ENCODE measurements at regions not wholly inside any gene's neighbourhood (a gene's known extent, or its start where the extent isn't known, plus 50 kb on each side); places are given as distances from the start of the nearest gene placed in this dataset.

DNA sequence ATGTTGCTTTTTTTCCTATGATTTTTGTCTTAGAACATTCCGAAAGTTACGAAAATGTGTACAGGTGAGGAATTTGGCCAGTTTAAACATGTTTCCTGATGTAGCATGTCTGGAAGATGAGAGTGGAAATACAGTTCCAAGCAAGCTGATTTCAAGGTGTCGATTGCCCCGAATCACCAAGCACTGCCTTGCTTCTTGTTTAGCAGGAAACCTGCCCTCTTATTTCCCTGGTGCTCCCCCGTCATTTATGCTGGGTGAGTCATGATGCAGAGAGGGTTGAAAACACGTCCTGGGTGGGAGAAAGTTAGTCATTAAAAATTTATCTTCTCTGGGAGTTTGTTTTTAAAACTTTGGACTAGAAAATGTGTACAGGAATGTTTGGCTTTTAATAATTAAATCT lies 608.6 kb upstream of the EEF2KMT start:
- intact Hi-C loops (cut with micrococcal nuclease): no loop called here
- Mint-ChIP-seq H3K36me3 (ENCODE audit: low read depth) (no peaks in the 10 kb centered on the region), H3K4me1 (ENCODE audit: low read depth) (no peaks in the 10 kb centered on the region), H3K9me3 (peaks cover 38% of the 10 kb centered on the region), H3K27me3 (ENCODE audit: insufficient read depth) (no peaks in the 10 kb centered on the region), H3K4me3 (no peak overlapping the region), H3K27ac (no peak overlapping the region)
- no peak for DNase-seq (ENCODE audit: low spot score)

DNA sequence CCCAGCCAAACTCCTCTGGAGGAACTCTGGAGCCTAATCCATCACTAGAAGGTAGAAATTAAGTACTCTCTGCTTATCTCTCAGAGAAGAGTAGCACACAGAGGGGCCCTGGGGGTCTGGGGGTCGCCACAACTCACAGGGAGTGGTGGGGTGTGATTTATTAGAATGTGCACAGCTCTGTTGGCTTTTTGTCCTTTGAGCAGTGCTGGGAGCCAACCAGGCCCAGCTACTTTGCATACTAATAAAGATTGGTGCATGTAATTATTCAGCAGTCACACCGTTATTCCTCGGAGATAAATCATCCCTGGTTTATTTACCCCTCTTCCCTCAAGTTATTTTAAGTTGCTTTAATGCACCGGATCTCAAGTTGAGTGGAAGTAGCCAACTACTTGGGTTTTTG lies 606.7 kb upstream of the EEF2KMT start:
- Mint-ChIP-seq H3K4me3 (no peak overlapping the region), H3K27me3 (ENCODE audit: insufficient read depth) (no peaks in the 10 kb centered on the region), H3K27ac (no peak overlapping the region), H3K4me1 (ENCODE audit: low read depth) (no peaks in the 10 kb centered on the region), H3K36me3 (ENCODE audit: low read depth) (no peaks in the 10 kb centered on the region), H3K9me3 (peaks cover 35% of the 10 kb centered on the region)
- DNase-seq (ENCODE audit: low spot score): no peak
- intact Hi-C loops (cut with micrococcal nuclease): no loop called here

- H3K27ac Mint-ChIP-seq: no peak overlapping the region
- no peak overlapping the region for H3K4me3 Mint-ChIP-seq
- no peak for DNase-seq (ENCODE audit: low spot score)
- intact Hi-C loops (cut with micrococcal nuclease): no loop called here
- H3K36me3 Mint-ChIP-seq (ENCODE audit: low read depth): no peaks in the 10 kb centered on the region
- H3K4me1 Mint-ChIP-seq (ENCODE audit: low read depth): no peaks in the 10 kb centered on the region
- H3K9me3 Mint-ChIP-seq: peaks cover 6% of the 10 kb centered on the region
- no peaks in the 10 kb centered on the region for H3K27me3 Mint-ChIP-seq (ENCODE audit: insufficient read depth)
Measured at GRCh38 chr16:5693426-5693825, 595.8 kb upstream of the EEF2KMT start.

- Mint-ChIP-seq H3K4me1 (ENCODE audit: low read depth) (no peaks in the 10 kb centered on the region), H3K9me3 (peaks cover 16% of the 10 kb centered on the region)
Measured at GRCh38 chr16:5681966-5682365, 584.4 kb upstream of the EEF2KMT start.

DNA sequence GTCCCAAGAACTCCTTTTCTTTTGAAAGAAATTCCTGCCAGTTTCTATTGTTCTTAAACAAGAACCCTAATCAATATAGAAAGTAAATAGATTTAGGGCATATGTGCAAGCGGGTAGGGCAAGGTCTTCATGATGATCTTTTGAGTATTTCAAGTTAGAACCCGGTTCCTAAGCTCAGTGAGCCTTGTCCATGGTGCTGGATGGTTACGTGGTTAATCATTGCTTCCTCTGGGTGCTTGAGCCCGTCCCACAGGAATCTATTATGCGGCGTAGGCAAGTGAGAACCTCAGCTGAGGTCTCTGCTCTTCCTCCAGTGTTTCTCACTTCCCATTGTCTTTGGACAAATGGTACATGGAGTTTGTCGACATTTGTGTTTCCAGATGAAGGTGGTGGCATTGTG lies 580.8 kb upstream of the EEF2KMT start:
- Mint-ChIP-seq H3K4me1 (ENCODE audit: low read depth) (no peaks in the 10 kb centered on the region), H3K9me3 (peaks cover 16% of the 10 kb centered on the region), H3K27ac (no peak overlapping the region), H3K27me3 (ENCODE audit: insufficient read depth) (no peaks in the 10 kb centered on the region), H3K4me3 (no peak overlapping the region), H3K36me3 (ENCODE audit: low read depth) (no peaks in the 10 kb centered on the region)
- no peak for DNase-seq (ENCODE audit: low spot score)
- intact Hi-C loops (cut with micrococcal nuclease): no loop called here

More at GRCh38 chr16:5681966-5682365, 584.4 kb upstream of the EEF2KMT start:
- Mint-ChIP-seq H3K4me3 (no peak overlapping the region), H3K36me3 (ENCODE audit: low read depth) (no peaks in the 10 kb centered on the region), H3K27me3 (ENCODE audit: insufficient read depth) (no peaks in the 10 kb centered on the region), H3K27ac (no peak overlapping the region)
- no peak for DNase-seq (ENCODE audit: low spot score)
- intact Hi-C loops (cut with micrococcal nuclease): no loop called here

GRCh38 chr16:5671421-5671820 lies 573.8 kb upstream of the EEF2KMT start:
- intact Hi-C loops (cut with micrococcal nuclease): no loop called here
- Mint-ChIP-seq H3K27me3 (ENCODE audit: insufficient read depth) (no peaks in the 10 kb centered on the region), H3K9me3 (no peaks in the 10 kb centered on the region), H3K4me1 (ENCODE audit: low read depth) (no peaks in the 10 kb centered on the region), H3K27ac (no peak overlapping the region), H3K36me3 (ENCODE audit: low read depth) (no peaks in the 10 kb centered on the region), H3K4me3 (no peak overlapping the region)
- DNase-seq (ENCODE audit: low spot score): no peak

DNA sequence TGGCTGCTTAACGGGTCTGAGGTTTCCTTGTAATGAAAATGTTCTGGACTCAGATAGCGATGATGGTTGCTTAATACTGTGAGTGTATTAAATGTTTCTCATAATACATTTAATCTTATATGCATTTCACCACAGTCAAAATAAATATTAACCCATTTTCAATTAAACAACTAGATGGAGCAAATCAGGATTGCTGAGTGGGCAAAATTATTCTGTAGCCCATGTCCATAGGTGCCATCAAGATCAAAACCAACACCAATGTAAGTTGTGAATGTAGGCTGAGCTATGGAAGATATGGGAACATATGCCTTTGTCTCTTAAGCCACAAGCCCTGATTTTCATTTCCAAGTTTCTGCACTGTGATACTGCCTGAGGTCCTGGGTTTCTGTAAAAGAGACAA lies 572.6 kb upstream of the EEF2KMT start:
- Mint-ChIP-seq H3K4me3 (no peak overlapping the region), H3K27ac (no peak overlapping the region), H3K27me3 (ENCODE audit: insufficient read depth) (no peaks in the 10 kb centered on the region), H3K9me3 (no peaks in the 10 kb centered on the region), H3K36me3 (ENCODE audit: low read depth) (no peaks in the 10 kb centered on the region), H3K4me1 (ENCODE audit: low read depth) (no peaks in the 10 kb centered on the region)
- intact Hi-C loops (cut with micrococcal nuclease): no loop called here
- no peak for DNase-seq (ENCODE audit: low spot score)

DNA sequence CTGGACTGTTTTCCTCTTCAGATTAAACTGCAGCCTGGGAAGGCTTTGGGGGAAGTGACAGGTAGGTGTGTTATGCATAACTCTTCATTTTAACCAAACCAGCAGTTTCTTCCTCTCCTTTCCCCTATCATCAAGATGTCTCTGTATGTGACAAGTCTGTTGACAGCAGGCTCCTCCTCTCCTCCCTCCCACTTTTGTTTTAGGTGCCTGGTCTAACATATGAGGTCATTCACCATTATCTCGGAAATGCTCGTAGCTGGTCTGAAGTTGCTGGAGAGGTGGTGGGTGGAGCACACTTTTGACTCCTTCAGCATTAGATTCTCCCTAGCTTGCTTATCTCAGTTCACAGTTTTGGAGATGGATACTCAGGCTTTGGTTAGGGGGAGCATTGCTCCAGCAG lies 571.0 kb upstream of the EEF2KMT start:
- Mint-ChIP-seq H3K9me3 (no peaks in the 10 kb centered on the region), H3K36me3 (ENCODE audit: low read depth) (no peaks in the 10 kb centered on the region), H3K27ac (no peak overlapping the region), H3K4me1 (ENCODE audit: low read depth) (no peaks in the 10 kb centered on the region), H3K4me3 (no peak overlapping the region), H3K27me3 (ENCODE audit: insufficient read depth) (no peaks in the 10 kb centered on the region)
- no peak for DNase-seq (ENCODE audit: low spot score)
- intact Hi-C loops (cut with micrococcal nuclease): no loop called here

GRCh38 chr16:5665834-5666233 lies 568.2 kb upstream of the EEF2KMT start:
- no peaks in the 10 kb centered on the region for H3K4me1 Mint-ChIP-seq (ENCODE audit: low read depth)
- H3K27me3 Mint-ChIP-seq (ENCODE audit: insufficient read depth): no peaks in the 10 kb centered on the region

GRCh38 chr16:5653789-5654188 lies 556.2 kb upstream of the EEF2KMT start:
- Mint-ChIP-seq H3K36me3 (ENCODE audit: low read depth) (no peaks in the 10 kb centered on the region), H3K4me3 (no peak overlapping the region), H3K27me3 (ENCODE audit: insufficient read depth) (no peaks in the 10 kb centered on the region), H3K27ac (no peak overlapping the region), H3K9me3 (peaks cover 5% of the 10 kb centered on the region), H3K4me1 (ENCODE audit: low read depth) (no peaks in the 10 kb centered on the region)
- intact Hi-C loops (cut with micrococcal nuclease): no loop called here
- no peak for DNase-seq (ENCODE audit: low spot score)

More at GRCh38 chr16:5665834-5666233, 568.2 kb upstream of the EEF2KMT start:
- intact Hi-C loops (cut with micrococcal nuclease): no loop called here
- Mint-ChIP-seq H3K27ac (no peak overlapping the region), H3K9me3 (peaks cover 3% of the 10 kb centered on the region), H3K36me3 (ENCODE audit: low read depth) (no peaks in the 10 kb centered on the region), H3K4me3 (no peak overlapping the region)
- no peak for DNase-seq (ENCODE audit: low spot score)

- Mint-ChIP-seq H3K9me3 (peaks cover 5% of the 10 kb centered on the region), H3K4me3 (no peak overlapping the region), H3K4me1 (ENCODE audit: low read depth) (no peaks in the 10 kb centered on the region), H3K27ac (no peak overlapping the region), H3K27me3 (ENCODE audit: insufficient read depth) (no peaks in the 10 kb centered on the region), H3K36me3 (ENCODE audit: low read depth) (no peaks in the 10 kb centered on the region)
- no peak for DNase-seq (ENCODE audit: low spot score)
- intact Hi-C loops (cut with micrococcal nuclease): no loop called here
Measured at GRCh38 chr16:5653041-5653440, 555.4 kb upstream of the EEF2KMT start.

GRCh38 chr16:5649762-5650743 lies 552.5 kb upstream of the EEF2KMT start:
- DNase-seq (ENCODE audit: low spot score): no peak
- peaks cover 5% of the 10 kb centered on the region for H3K9me3 Mint-ChIP-seq
- intact Hi-C loops (cut with micrococcal nuclease): no loop called here
- no peaks in the 10 kb centered on the region for H3K27me3 Mint-ChIP-seq (ENCODE audit: insufficient read depth)
- no peak overlapping the region for H3K4me3 Mint-ChIP-seq
- no peaks in the 10 kb centered on the region for H3K36me3 Mint-ChIP-seq (ENCODE audit: low read depth)
- H3K27ac Mint-ChIP-seq: no peak overlapping the region
- H3K4me1 Mint-ChIP-seq (ENCODE audit: low read depth): no peaks in the 10 kb centered on the region

DNA sequence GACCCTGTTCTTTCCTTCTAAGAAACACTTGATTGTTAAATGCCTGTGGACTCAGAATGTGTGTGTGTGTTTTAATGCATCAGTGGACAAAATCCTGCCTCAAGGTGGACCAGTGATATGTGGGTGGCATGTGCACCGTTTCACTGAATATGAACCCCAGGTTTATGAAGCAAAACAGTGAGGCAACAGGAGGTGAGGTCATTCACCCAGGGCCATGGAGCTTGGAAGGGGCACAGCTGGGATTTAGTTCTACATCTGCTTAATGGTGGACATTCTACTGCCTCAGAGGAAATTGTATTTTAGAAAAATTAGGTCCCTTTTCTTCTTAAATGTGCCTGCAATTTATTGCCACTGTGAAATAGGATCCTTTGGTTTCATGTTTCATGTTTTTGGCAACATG lies 549.5 kb upstream of the EEF2KMT start:
- Mint-ChIP-seq H3K27me3 (ENCODE audit: insufficient read depth) (no peaks in the 10 kb centered on the region), H3K27ac (no peak overlapping the region), H3K4me1 (ENCODE audit: low read depth) (no peaks in the 10 kb centered on the region), H3K36me3 (ENCODE audit: low read depth) (no peaks in the 10 kb centered on the region), H3K4me3 (no peak overlapping the region), H3K9me3 (no peaks in the 10 kb centered on the region)
- intact Hi-C loops (cut with micrococcal nuclease): no loop called here
- DNase-seq (ENCODE audit: low spot score): no peak
